HepG2 (cell line): ENCODE measurements at regions not wholly inside any gene's neighbourhood (a gene's known extent, or its start where the extent isn't known, plus 50 kb on each side); places are given as distances from the start of the nearest gene placed in this dataset.

ENCODE experiments used
- ATAC-seq: fragments of 200-7000 bp; cut with Tn5 transposase; 3 replicates; pipeline ENCODE4 v1.9.1; 2020; ENCODE audit warnings: mild to moderate bottlenecking, moderate library complexity
- BruUV-seq: library from RNA; stranded (reverse); fragments of 400-500 nt; replicated peaks from 2 replicates; lab custom pipeline; 2021; lab: Mats Ljungman, UMichigan
- CTCF ChIA-PET: fragments of 300-600 bp; formaldehyde crosslinking; extraction: SDS; loops from one replicate; lab custom pipeline; 2021; ENCODE audit warnings: low total read pairs, inconsistent platforms, low intra/inter-chr PET ratio; lab: Yijun Ruan, JAX
- POLR2A ChIA-PET: fragments of 350-600 bp; sonication (Branson Sonifier 250); formaldehyde crosslinking; loops from one replicate; lab custom pipeline; 2020; ENCODE audit warnings: antibody characterized with exemption, inconsistent platforms; lab: Yijun Ruan, JAX
- DNase-seq: peaks from one replicate; pipeline ENCODE4 v3.0.0-alpha.2; 2015; ENCODE audit warnings: low spot score
- FAIRE-seq: peaks from 3 replicates; lab custom pipeline; 2011; peaks lifted over from hg19 to GRCh38; lab: Jason Lieb, UNC
- H2AFZ ChIP-seq: one replicate; pipeline ENCODE4 v1.6.1; 2011; ENCODE audit warnings: low read length, inconsistent platforms
- H3K27ac ChIP-seq: fragments of 300-600 bp; 3 replicates; pipeline ENCODE4 v1.8.0; 2011; ENCODE audit warnings: mixed run types, mild to moderate bottlenecking, mixed read lengths, low read length, inconsistent platforms; ENCODE audit not compliant: insufficient read depth; ENCODE audit errors: extremely low read length
- H3K27me3 ChIP-seq, 2 experiments: fragments of 200-600 bp in 1 of 2; 2 replicates in 1 of 2; 3 replicates in 1 of 2; pipeline versions ENCODE4 v1.6.0 to v1.8.0; 2011; ENCODE audit warnings: low read length in 2 of 2, mild to moderate bottlenecking in 2 of 2, moderate library complexity in 2 of 2, inconsistent platforms in 1 of 2; ENCODE audit not compliant: insufficient read depth in 2 of 2, control insufficient read depth in 1 of 2
- H3K36me3 ChIP-seq, 2 experiments: fragments of 200-600 bp in 1 of 2; replicated peaks in 1 of 2; 2 replicates in 1 of 2; 3 replicates in 1 of 2; pipeline versions ENCODE4 v1.5.1 to v1.8.0; 2011; ENCODE audit warnings: low read length in 2 of 2, inconsistent platforms in 1 of 2; ENCODE audit not compliant: insufficient read depth in 2 of 2, control insufficient read depth in 1 of 2
- H3K4me1 ChIP-seq: 2 replicates; pipeline ENCODE4 v1.5.1; 2012; ENCODE audit warnings: low read length, inconsistent platforms; ENCODE audit not compliant: insufficient read depth
- H3K4me2 ChIP-seq: 2 replicates; pipeline ENCODE4 v1.6.0; 2011; ENCODE audit warnings: low read depth, low read length, inconsistent platforms
- H3K4me3 ChIP-seq, 3 experiments: fragments of 200-600 bp in 1 of 3; sonication (generic), shearing (Covaris generic) in 1 of 3; replicated peaks in 1 of 3; 2 replicates each; pipeline ENCODE4 v1.5.1; 2011 to 2016; ENCODE audit warnings: low read length in 3 of 3, inconsistent platforms in 2 of 3, low read depth in 2 of 3, mild to moderate bottlenecking in 2 of 3, control low read depth in 1 of 3, mixed read lengths in 1 of 3; ENCODE audit not compliant: insufficient read depth in 1 of 3
- H3K79me2 ChIP-seq: one replicate; pipeline ENCODE4 v1.6.1; 2011; ENCODE audit warnings: low read length, inconsistent platforms; ENCODE audit not compliant: insufficient read depth
- H3K9ac ChIP-seq: 2 replicates; pipeline ENCODE4 v1.6.0; 2011; ENCODE audit warnings: mild to moderate bottlenecking, low read depth, low read length, inconsistent platforms; ENCODE audit not compliant: insufficient read depth
- H3K9me3 ChIP-seq: 2 replicates; pipeline ENCODE4 v1.5.1; 2012; ENCODE audit warnings: mild to moderate bottlenecking, low read length
- H4K20me1 ChIP-seq: 2 replicates; pipeline ENCODE4 v1.6.0; 2011; ENCODE audit warnings: inconsistent platforms, mild to moderate bottlenecking, low read length, moderate library complexity; ENCODE audit not compliant: insufficient read depth
- GFI1 ChIP-seq: sonication (generic); formaldehyde crosslinking; IDR thresholded peaks from 2 replicates; pipeline ENCODE4 v1.5.0; 2020; ENCODE audit warnings: missing genetic modification reagents, mild to moderate bottlenecking, borderline replicate concordance
- HDAC2 ChIP-seq: sonication (generic); formaldehyde crosslinking; IDR thresholded peaks from 2 replicates; pipeline ENCODE4 v1.4.0; 2020; ENCODE audit warnings: missing genetic modification reagents
- HMG20B ChIP-seq: conservative IDR thresholded peaks from 2 replicates; pipeline ENCODE4 v1.6.1; 2016; ENCODE audit warnings: missing genetic modification reagents, missing compliant biosample characterization
- IRF2 ChIP-seq: IDR thresholded peaks from 2 replicates; pipeline ENCODE4 v1.6.1; 2018; ENCODE audit warnings: missing genetic modification reagents, missing compliant biosample characterization
- KDM1A ChIP-seq: IDR thresholded peaks from 2 replicates; pipeline ENCODE4 v1.6.1; 2016; ENCODE audit warnings: missing compliant biosample characterization
- MIXL1 ChIP-seq: IDR thresholded peaks from 2 replicates; pipeline ENCODE4 v1.6.1; 2016
- NFE2 ChIP-seq: sonication (generic); formaldehyde crosslinking; IDR thresholded peaks from 2 replicates; pipeline ENCODE4 v1.4.0; 2020; ENCODE audit warnings: missing genetic modification reagents
- POLR2AphosphoS2 ChIP-seq: IDR thresholded peaks from 2 replicates; pipeline ENCODE4 v1.6.1; 2011; ENCODE audit warnings: low read depth, low read length, improper control_type of control experiment
- RFX3 ChIP-seq: IDR thresholded peaks from 2 replicates; pipeline ENCODE4 v1.6.1; 2016; ENCODE audit warnings: missing biosample characterization, missing genetic modification reagents
- TSC22D2 ChIP-seq: sonication (generic); formaldehyde crosslinking; IDR thresholded peaks from 2 replicates; pipeline ENCODE4 v1.5.1; 2020; ENCODE audit warnings: missing genetic modification reagents, mild to moderate bottlenecking, borderline replicate concordance
- XBP1 ChIP-seq: sonication (generic); formaldehyde crosslinking; IDR thresholded peaks from 2 replicates; pipeline ENCODE4 v1.5.0; 2020; ENCODE audit warnings: missing genetic modification reagents
- ZNF550 ChIP-seq: sonication (generic); formaldehyde crosslinking; IDR thresholded peaks from 2 replicates; pipeline ENCODE4 v1.4.0; 2020; ENCODE audit warnings: mild to moderate bottlenecking, missing genetic modification reagents, borderline replicate concordance
- ZNF605 ChIP-seq: sonication (generic); formaldehyde crosslinking; IDR thresholded peaks from 2 replicates; pipeline ENCODE4 v1.8.0; 2022; ENCODE audit warnings: mild to moderate bottlenecking, missing genetic modification reagents
- ZNF619 ChIP-seq: sonication (generic); formaldehyde crosslinking; IDR thresholded peaks from 2 replicates; pipeline ENCODE4 v1.4.0; 2020; ENCODE audit warnings: mild to moderate bottlenecking, missing genetic modification reagents
- WGBS: methylation state at CpG from one replicate; pipeline ENCODE4 v1.1.6; 2017; ENCODE audit warnings: low lambda C conversion rate; 5-methylcytosine and 5-hydroxymethylcytosine counted together
- in situ Hi-C: cut with HindIII; loops from 2 replicates; pipeline ENCODE4 v1.10.0; 2017; ENCODE audit warnings: low pct_unique_long_range_greater_than_20kb; ENCODE audit not compliant: extremely low pct_ligation_motif_present
- intact Hi-C: fragments of 100-400 bp; cut with micrococcal nuclease; formaldehyde crosslinking; loops from one replicate; pipeline ENCODE4 v1.10.0; 2022; ENCODE audit not compliant: unreplicated experiment
- TF ChIP-seq, protein P1 (sequence below): sonication (generic); formaldehyde crosslinking; IDR thresholded peaks from 2 replicates; pipeline ENCODE4 v1.4.0; 2020; ENCODE audit warnings: missing genetic modification reagents, borderline replicate concordance
- TF ChIP-seq, protein P2 (sequence below): sonication (generic); formaldehyde crosslinking; IDR thresholded peaks from 2 replicates; pipeline ENCODE4 v1.4.0; 2020; ENCODE audit warnings: missing genetic modification reagents
- TF ChIP-seq, protein P3 (sequence below): sonication (generic); formaldehyde crosslinking; IDR thresholded peaks from 2 replicates; pipeline ENCODE4 v1.4.0; 2020; ENCODE audit warnings: missing genetic modification reagents
- TF ChIP-seq, protein P4 (sequence below): sonication (generic); formaldehyde crosslinking; conservative IDR thresholded peaks from 2 replicates; pipeline ENCODE4 v1.4.0; 2020; ENCODE audit warnings: missing genetic modification reagents

DNA sequence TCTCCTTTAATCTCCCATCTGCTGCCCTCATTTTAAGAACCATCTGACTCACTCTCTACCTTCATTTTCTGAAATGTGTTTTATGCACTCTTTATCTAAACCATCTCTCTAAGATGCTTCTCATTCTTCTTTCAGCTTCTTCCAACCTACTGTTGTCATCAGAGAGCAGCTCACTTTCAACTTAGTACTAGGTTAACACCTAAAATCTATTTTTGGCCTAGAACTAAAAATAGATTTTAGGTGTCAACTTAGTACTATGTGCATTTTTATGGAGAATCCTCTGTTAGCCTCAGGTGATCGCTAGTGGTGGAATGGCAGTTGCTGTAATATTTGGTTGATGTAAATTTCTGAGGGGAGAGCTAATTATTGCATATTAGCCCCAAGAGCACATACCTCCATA is 277.1 kb downstream of the KCNJ2 start (continued):
- TF ChIP-seq, protein P1, sequence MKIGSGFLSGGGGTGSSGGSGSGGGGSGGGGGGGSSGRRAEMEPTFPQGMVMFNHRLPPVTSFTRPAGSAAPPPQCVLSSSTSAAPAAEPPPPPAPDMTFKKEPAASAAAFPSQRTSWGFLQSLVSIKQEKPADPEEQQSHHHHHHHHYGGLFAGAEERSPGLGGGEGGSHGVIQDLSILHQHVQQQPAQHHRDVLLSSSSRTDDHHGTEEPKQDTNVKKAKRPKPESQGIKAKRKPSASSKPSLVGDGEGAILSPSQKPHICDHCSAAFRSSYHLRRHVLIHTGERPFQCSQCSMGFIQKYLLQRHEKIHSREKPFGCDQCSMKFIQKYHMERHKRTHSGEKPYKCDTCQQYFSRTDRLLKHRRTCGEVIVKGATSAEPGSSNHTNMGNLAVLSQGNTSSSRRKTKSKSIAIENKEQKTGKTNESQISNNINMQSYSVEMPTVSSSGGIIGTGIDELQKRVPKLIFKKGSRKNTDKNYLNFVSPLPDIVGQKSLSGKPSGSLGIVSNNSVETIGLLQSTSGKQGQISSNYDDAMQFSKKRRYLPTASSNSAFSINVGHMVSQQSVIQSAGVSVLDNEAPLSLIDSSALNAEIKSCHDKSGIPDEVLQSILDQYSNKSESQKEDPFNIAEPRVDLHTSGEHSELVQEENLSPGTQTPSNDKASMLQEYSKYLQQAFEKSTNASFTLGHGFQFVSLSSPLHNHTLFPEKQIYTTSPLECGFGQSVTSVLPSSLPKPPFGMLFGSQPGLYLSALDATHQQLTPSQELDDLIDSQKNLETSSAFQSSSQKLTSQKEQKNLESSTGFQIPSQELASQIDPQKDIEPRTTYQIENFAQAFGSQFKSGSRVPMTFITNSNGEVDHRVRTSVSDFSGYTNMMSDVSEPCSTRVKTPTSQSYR (CRISPR knock-in tag): no peak
- TF ChIP-seq IRF2 (CRISPR knock-in tag) (no peak), TSC22D2 (no peak), POLR2AphosphoS2 (no peak), NFE2 (CRISPR knock-in tag) (no peak), RFX3 (CRISPR knock-in tag) (no peak), MIXL1 (no peak), ZNF605 (no peak), GFI1 (CRISPR knock-in tag) (no peak), ZNF619 (no peak)

DNA sequence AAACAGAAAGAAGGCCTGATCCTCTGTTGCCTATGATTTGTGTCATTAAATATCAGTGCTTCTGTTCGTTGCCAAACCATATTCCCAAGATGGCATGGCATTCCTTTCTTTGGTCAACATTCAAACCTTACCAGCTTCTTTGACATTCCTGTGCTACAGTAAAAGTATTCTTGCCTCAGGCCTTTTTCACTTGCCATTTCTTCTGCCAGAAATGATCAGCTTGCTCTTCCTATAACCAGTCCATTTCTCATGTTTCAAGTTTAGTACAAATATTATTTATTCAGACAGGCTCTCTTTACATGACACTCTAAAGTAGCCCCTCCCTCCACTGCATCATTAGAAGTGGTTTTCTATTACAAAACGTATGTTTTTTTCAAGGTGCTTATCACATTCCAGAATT is 278.3 kb downstream of the KCNJ2 start:
- Histone ChIP-seq H4K20me1 (no peaks in the 10 kb centered on the region), H3K4me1 (no peaks in the 10 kb centered on the region), H3K36me3 (no peaks in the 10 kb centered on the region), H3K27ac (no peak overlapping the region), H3K9ac (no peak overlapping the region), H3K27me3 (no peaks in the 10 kb centered on the region), H3K9me3 (peaks cover 95% of the 10 kb centered on the region), H2AFZ (no peak overlapping the region), H3K79me2 (no peaks in the 10 kb centered on the region), H3K4me2 (no peak overlapping the region), H3K4me3 (no peak overlapping the region)
- 0% methylated on average over 2 of the region's 2 CpGs for WGBS
- no TSS peak for BruUV-seq
- CTCF ChIA-PET: no interaction called here
- intact Hi-C loops (no loop called here), in situ Hi-C loops (no loop called here)
- FAIRE-seq (no peak), DNase-seq (no peak), ATAC-seq (no peak)
- POLR2A ChIA-PET: no interaction called here
- no peak for TF ChIP-seq ZNF550 (CRISPR knock-in tag)
- no peak for TF ChIP-seq KDM1A (CRISPR knock-in tag)
- TF ChIP-seq, protein P2, sequence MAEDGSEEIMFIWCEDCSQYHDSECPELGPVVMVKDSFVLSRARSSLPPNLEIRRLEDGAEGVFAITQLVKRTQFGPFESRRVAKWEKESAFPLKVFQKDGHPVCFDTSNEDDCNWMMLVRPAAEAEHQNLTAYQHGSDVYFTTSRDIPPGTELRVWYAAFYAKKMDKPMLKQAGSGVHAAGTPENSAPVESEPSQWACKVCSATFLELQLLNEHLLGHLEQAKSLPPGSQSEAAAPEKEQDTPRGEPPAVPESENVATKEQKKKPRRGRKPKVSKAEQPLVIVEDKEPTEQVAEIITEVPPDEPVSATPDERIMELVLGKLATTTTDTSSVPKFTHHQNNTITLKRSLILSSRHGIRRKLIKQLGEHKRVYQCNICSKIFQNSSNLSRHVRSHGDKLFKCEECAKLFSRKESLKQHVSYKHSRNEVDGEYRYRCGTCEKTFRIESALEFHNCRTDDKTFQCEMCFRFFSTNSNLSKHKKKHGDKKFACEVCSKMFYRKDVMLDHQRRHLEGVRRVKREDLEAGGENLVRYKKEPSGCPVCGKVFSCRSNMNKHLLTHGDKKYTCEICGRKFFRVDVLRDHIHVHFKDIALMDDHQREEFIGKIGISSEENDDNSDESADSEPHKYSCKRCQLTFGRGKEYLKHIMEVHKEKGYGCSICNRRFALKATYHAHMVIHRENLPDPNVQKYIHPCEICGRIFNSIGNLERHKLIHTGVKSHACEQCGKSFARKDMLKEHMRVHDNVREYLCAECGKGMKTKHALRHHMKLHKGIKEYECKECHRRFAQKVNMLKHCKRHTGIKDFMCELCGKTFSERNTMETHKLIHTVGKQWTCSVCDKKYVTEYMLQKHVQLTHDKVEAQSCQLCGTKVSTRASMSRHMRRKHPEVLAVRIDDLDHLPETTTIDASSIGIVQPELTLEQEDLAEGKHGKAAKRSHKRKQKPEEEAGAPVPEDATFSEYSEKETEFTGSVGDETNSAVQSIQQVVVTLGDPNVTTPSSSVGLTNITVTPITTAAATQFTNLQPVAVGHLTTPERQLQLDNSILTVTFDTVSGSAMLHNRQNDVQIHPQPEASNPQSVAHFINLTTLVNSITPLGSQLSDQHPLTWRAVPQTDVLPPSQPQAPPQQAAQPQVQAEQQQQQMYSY (CRISPR knock-in tag): no peak
- TF ChIP-seq, protein P3, sequence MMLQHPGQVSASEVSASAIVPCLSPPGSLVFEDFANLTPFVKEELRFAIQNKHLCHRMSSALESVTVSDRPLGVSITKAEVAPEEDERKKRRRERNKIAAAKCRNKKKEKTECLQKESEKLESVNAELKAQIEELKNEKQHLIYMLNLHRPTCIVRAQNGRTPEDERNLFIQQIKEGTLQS (CRISPR knock-in tag): no peak
- TF ChIP-seq HMG20B (CRISPR knock-in tag): no peak
- TF ChIP-seq, protein P4, sequence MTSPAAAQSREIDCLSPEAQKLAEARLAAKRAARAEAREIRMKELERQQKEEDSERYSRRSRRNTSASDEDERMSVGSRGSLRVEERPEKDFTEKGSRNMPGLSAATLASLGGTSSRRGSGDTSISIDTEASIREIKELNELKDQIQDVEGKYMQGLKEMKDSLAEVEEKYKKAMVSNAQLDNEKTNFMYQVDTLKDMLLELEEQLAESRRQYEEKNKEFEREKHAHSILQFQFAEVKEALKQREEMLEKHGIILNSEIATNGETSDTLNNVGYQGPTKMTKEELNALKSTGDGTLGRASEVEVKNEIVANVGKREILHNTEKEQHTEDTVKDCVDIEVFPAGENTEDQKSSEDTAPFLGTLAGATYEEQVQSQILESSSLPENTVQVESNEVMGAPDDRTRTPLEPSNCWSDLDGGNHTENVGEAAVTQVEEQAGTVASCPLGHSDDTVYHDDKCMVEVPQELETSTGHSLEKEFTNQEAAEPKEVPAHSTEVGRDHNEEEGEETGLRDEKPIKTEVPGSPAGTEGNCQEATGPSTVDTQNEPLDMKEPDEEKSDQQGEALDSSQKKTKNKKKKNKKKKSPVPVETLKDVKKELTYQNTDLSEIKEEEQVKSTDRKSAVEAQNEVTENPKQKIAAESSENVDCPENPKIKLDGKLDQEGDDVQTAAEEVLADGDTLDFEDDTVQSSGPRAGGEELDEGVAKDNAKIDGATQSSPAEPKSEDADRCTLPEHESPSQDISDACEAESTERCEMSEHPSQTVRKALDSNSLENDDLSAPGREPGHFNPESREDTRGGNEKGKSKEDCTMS (CRISPR knock-in tag): no peak
- TF ChIP-seq HDAC2 (CRISPR knock-in tag): no peak
- no peak for TF ChIP-seq XBP1
